Cerebellar cortex (tissue), 1 donor: ENCODE measurements at regions not wholly inside any gene's neighbourhood (a gene's known extent, or its start where the extent isn't known, plus 50 kb on each side); places are given as distances from the start of the nearest gene placed in this dataset.

ENCODE experiments used
- DNase-seq: peaks from one replicate; pipeline ENCODE4 v3.0.0-alpha.2; 2015; ENCODE audit warnings: low spot score

DNA sequence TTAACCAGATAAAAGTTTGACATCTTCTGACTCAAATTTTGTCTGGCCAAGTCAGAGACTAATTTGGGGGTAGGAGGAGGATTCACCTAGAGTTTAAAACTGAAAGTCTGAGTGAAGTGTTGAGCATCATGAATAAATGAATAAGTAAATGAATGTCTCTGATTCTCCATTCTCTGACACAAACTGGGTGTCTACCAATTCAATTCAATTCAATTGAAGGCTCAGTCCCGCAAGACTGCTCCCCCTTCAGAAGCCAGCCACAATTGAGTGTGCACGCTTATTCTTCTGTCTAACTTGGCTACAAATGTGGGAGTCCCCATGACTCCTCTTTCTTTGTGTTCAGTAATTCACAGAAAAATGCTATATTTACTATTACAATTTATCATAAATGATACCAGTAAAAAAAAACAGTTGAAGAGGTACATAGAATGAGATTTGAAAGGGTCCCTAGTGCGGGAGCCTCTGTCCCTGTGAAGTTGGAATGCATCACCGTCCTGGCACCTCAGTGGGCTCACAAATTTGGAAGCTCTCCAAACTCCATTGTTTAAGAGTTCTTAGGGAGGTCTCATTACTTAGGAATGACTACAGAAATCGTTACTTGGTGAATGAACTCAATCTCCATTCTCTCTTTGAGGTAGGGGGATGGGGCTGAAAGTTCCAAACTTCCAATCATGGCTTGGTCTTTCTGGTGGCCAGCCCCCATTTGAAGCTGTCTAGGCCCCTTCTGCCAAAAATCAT is 243.7 kb upstream of the PHYHIPL start:
- no peak for DNase-seq

GRCh38 chr10:58936364-58936763 is 240.1 kb upstream of the PHYHIPL start:
- no peak for DNase-seq

GRCh38 chr10:58937423-58937822 is 239.0 kb upstream of the PHYHIPL start:
- no peak for DNase-seq

GRCh38 chr10:58942724-58943123 is 233.7 kb upstream of the PHYHIPL start:
- DNase-seq: no peak

- DNase-seq: no peak
Measured at GRCh38 chr10:58943256-58943890, 233.1 kb upstream of the PHYHIPL start.

DNA sequence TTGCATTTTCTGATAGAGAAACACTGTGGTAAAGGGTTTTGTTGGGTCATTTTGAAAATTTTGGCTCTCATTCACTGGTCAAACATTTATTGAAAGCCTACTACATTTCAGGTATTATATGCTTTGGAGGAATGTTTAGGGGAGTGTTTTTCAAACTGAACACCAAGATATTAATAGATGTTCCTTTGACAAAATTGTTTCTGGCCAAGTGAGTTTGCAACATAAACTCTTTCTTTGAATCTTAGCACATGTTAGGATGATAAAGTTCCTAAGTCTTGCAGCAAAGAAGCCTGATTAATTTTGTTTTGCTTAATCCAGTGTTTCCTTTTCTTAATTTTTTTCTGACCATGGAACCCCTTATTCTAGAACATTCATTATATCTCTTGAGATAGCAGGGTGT is 232.5 kb upstream of the PHYHIPL start:
- no peak for DNase-seq

DNA sequence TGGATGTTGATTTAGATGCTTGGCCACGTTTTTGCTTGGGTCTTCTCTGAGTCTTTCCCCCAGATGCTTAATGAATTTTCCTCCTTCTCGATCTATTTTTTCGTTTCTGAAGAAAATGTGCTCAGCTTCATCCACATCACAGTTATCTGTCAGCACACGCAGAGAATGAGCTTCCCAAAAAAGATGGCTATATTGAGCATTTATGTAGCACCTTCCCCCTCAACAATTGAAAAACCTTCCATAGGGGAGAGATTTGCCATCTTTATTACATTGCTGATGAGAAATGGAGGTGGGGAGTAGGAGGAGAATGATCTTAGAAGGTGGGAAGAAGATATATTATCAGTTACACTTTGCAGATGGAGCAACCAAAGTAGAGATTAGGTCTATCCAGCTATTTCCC is 228.1 kb upstream of the PHYHIPL start:
- DNase-seq: no peak

GRCh38 chr10:58950618-58951017 is 225.8 kb upstream of the PHYHIPL start:
- DNase-seq: no peak

GRCh38 chr10:58951087-58951486 is 225.4 kb upstream of the PHYHIPL start:
- DNase-seq: no peak

GRCh38 chr10:58951746-58952145 is 224.7 kb upstream of the PHYHIPL start:
- no peak for DNase-seq

DNA sequence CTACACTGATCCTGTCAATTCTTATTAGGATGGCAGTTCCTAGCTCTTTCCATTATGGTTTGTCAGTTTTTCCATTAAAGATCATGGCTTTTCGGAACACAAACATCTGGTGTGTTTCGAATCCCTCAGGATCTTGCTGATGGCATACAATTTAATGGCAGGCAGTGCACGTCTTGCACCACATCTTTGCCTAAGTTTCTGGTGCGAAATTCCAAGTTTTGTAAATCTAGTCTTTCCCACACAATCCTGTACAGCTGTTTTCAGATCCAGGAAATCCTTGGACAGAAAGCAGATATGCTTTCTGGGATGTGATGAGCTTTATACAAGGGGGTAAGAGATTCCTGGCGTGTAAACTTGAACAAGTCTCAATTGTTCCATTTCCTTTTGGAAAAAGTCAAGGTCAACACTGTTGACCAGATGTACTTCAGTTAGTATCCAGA is 224.3 kb upstream of the PHYHIPL start:
- DNase-seq: no peak

DNA sequence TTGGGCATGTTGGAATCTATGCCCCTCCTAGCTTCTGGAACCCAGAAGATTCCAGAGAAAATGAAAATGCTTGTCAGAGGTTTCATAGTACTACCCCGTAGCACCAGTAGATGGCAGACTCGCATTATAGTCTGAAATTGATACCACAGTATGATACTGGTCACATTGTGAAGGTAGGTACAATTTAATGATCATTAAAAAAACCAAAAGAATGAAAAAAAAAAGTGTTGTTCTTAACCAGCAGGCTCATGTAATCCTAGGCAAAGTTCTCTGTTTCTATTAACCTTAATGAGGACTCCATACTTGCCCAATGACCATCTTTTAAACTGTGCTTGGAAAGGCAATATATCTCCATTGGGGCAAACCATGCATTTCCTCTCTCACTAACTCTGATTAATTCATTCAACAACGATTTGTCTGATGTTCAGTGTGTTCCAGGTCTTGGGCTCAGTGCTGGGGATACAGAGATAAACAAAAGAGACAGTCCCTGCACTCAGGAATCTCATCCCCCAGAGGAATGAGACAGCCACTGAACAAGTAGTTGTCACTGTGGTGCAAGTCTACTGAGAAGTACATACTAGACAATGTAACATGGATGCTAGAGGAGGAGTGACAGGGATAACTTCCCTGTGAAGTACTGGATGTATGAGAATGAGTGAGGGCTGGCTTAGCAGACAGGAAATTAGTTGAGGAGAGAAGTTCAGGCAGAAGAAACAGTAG is 223.5 kb upstream of the PHYHIPL start:
- peak; percentile 69 for DNase-seq

DNA sequence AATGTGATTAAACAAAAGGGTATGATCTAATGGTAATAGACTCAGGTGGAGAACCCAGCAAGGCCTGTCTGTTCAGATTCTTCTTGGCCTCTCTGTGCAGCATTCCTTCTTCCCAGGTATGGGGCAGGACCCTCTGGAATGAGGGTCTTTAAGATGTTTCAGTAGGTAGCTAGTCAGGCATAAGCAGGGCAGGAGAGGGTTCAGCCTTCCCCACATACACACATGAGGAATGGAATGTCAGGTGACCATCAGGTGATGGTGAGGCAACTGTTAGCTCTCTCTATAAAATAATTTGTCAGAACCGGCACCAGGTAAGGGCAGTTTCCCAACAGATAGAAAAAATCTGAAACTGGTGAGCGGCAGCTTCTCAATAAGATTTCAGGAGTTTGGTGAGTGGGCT is 222.3 kb upstream of the PHYHIPL start:
- DNase-seq: no peak

- no peak for DNase-seq
Measured at GRCh38 chr10:58955615-58956014, 220.8 kb upstream of the PHYHIPL start.

GRCh38 chr10:58956926-58957325 is 219.5 kb upstream of the PHYHIPL start:
- no peak for DNase-seq

GRCh38 chr10:58957517-58957916 is 218.9 kb upstream of the PHYHIPL start:
- no peak for DNase-seq

DNA sequence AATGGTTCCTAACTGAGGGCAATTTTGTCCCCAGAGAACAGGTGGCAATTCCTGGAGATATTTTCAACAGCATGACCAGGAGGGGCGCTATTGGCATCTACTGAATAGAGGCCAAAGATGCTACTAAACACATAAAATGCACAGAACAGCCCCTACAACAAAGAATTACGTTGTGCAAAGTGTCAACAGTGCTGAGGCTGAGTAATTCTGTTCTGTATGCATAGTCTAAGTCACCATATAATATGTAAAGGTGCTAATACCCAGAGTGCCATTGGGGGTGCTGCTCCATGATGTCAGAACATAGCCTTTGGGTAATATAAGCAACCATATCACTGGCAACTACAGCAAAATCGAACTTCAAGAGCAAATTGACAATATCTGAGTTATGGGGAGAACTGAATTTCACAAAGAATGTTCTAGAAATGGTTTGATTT is 213.3 kb upstream of the PHYHIPL start:
- DNase-seq: no peak

- peak; percentile 41 for DNase-seq
Measured at GRCh38 chr10:58963723-58964124, 212.7 kb upstream of the PHYHIPL start.

GRCh38 chr10:58965855-58966254 is 210.6 kb upstream of the PHYHIPL start:
- DNase-seq: no peak

DNA sequence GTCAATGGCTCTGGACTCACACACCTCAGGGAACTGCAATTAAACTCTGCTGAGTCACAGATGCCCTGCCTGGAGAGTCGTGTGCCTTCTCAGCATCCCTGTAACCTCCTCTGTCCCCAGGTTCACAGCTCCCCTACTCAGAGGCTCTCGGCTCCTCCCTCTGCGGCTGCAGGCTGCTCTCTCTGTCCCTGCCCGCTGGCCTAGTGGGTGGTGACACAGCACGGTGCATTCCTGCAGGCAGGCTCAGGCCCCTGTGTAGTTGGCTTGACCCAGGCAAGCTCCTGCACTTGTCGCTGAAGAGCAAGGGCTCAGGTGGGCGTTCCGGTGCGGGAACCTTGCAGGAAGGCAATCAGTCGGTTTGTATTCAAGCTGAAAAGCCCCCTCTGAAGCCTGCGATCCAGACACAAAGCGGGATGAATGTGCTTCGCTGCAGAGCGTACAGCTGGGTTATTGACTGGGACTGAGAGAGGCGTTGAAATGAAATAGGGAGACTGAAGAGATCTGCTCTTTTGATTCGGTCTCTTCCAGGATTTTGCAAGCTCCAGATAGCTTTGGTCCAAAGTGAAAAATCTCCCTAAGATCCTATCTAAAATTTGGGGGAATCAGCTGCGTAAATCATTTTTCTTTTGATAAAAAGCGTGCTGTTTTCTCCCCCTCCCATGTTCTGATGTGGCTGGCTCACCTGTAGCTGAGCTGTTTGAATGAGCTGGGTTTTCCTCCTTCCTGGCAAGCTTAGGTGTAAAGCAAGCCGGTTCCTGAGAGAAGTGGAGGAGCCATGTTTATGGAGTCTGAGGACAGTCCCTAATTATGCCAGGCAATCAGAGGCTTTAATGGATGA is 208.7 kb upstream of the PHYHIPL start:
- peak; percentile 54 for DNase-seq

GRCh38 chr10:58968389-58968755 is 208.1 kb upstream of the PHYHIPL start:
- DNase-seq: no peak

DNA sequence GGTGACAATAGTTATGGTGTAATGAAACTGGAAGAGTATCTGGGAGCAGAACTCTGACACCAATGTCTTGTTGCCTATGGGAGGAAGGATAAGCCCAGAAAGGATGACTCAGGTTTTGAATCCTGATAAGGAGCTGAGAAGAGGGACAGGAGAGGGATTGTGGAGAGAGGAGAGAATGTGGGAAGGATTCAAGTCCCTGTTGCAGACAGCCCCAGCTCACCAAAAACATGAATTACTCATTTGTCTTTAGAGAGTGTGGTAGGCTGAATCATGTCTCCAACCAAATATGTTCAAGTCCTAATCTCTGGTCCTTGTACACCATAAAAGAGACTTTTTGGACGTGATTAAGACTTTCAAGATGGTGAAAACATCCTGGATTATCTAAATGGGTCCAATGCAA is 206.9 kb upstream of the PHYHIPL start:
- DNase-seq: no peak
